Hepatocyte (in vitro differentiated cells): ENCODE measurements at regions not wholly inside any gene's neighbourhood (a gene's known extent, or its start where the extent isn't known, plus 50 kb on each side); places are given as distances from the start of the nearest gene placed in this dataset.

Experiments
- CTCF ChIP-seq: fragments of 200-600 bp; sonication (generic); IDR thresholded peaks from 2 replicates; pipeline ENCODE4 v1.5.1; 2016; ENCODE audit warnings: antibody characterized with exemption, mild to moderate bottlenecking; ENCODE audit not compliant: poor library complexity
- EZH2 ChIP-seq: fragments of 200-600 bp; sonication (generic); IDR thresholded peaks from 2 replicates; pipeline ENCODE4 v1.6.1; 2016; ENCODE audit warnings: antibody characterized with exemption, mild to moderate bottlenecking, borderline replicate concordance

GRCh38 chr7:46135557-46135956, 214.5 kb upstream of the IGFBP3 start:
- TF ChIP-seq CTCF = no peak
- no peak for TF ChIP-seq EZH2
